ENCODE measurements at regions not wholly inside any gene's neighbourhood (a gene's known extent, or its start where the extent isn't known, plus 50 kb on each side); places are given as distances from the start of the nearest gene placed in this dataset.

- H3K9me3 ChIP-seq (ENCODE audit: control insufficient read depth, insufficient read depth, low read depth, low read length), result no peaks in the 10 kb centered on the region
- H3K4me3 ChIP-seq (ENCODE audit: low read depth in 2 of 2, low read length in 2 of 2), result no peak overlapping the region
- DNase-seq (ENCODE audit: low read depth, low spot score), result no peak
- no peaks in the 10 kb centered on the region for H3K4me1 ChIP-seq (ENCODE audit: control insufficient read depth, insufficient read depth, low read length)
- ATAC-seq, result no peak
- no peaks in the 10 kb centered on the region for H3K36me3 ChIP-seq (ENCODE audit: control insufficient read depth, insufficient read depth, low read length)
- in situ Hi-C loops (cut with HindIII; ENCODE audit: low pct_unique_long_range_greater_than_20kb, low sequenced_read_pairs) (no loop called here), intact Hi-C loops (cut with micrococcal nuclease; ENCODE audit: unreplicated experiment) (no loop called here)
- H3K27ac ChIP-seq (ENCODE audit: low read length), result no peak overlapping the region
- CTCF ChIA-PET, result no interaction called here
- TF ChIP-seq, protein P1, sequence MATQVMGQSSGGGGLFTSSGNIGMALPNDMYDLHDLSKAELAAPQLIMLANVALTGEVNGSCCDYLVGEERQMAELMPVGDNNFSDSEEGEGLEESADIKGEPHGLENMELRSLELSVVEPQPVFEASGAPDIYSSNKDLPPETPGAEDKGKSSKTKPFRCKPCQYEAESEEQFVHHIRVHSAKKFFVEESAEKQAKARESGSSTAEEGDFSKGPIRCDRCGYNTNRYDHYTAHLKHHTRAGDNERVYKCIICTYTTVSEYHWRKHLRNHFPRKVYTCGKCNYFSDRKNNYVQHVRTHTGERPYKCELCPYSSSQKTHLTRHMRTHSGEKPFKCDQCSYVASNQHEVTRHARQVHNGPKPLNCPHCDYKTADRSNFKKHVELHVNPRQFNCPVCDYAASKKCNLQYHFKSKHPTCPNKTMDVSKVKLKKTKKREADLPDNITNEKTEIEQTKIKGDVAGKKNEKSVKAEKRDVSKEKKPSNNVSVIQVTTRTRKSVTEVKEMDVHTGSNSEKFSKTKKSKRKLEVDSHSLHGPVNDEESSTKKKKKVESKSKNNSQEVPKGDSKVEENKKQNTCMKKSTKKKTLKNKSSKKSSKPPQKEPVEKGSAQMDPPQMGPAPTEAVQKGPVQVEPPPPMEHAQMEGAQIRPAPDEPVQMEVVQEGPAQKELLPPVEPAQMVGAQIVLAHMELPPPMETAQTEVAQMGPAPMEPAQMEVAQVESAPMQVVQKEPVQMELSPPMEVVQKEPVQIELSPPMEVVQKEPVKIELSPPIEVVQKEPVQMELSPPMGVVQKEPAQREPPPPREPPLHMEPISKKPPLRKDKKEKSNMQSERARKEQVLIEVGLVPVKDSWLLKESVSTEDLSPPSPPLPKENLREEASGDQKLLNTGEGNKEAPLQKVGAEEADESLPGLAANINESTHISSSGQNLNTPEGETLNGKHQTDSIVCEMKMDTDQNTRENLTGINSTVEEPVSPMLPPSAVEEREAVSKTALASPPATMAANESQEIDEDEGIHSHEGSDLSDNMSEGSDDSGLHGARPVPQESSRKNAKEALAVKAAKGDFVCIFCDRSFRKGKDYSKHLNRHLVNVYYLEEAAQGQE (IDR thresholded peaks at IDR 0.05; ENCODE audit: insufficient read depth in 1 of 2, low read depth in 2 of 2, low read length in 1 of 2), result no peak
- no peak for TF ChIP-seq TCF7L2 (IDR thresholded peaks at IDR 0.05; ENCODE audit: low read depth, low read length)
- no peak for TF ChIP-seq CTCF (IDR thresholded peaks at IDR 0.05)
- no peaks in the 10 kb centered on the region for H3K27me3 ChIP-seq (ENCODE audit: control insufficient read depth, insufficient read depth, low read length)
- POLR2A ChIA-PET, result no interaction called here
- BruUV-seq (replicated peaks), result no TSS peak
Observed at GRCh38 chr11:105328061-105328460, 188.5 kb upstream of the CARD18 start.

GRCh38 chr11:105324156-105324555 is 184.6 kb upstream of the CARD18 start:
- in situ Hi-C loops (cut with HindIII; ENCODE audit: low pct_unique_long_range_greater_than_20kb, low sequenced_read_pairs), result no loop called here
- H3K27me3 ChIP-seq (ENCODE audit: control insufficient read depth, insufficient read depth, low read length), result no peaks in the 10 kb centered on the region
- no peak for ATAC-seq
- no peak overlapping the region for H3K4me3 ChIP-seq (ENCODE audit: low read depth in 2 of 2, low read length in 2 of 2)
- H3K27ac ChIP-seq (ENCODE audit: low read length), result no peak overlapping the region
- intact Hi-C loops (cut with micrococcal nuclease; ENCODE audit: unreplicated experiment), result no loop called here
- no peaks in the 10 kb centered on the region for H3K9me3 ChIP-seq (ENCODE audit: control insufficient read depth, insufficient read depth, low read depth, low read length)
- no TSS peak for BruUV-seq (replicated peaks)
- no peaks in the 10 kb centered on the region for H3K4me1 ChIP-seq (ENCODE audit: control insufficient read depth, insufficient read depth, low read length)
- H3K36me3 ChIP-seq (ENCODE audit: control insufficient read depth, insufficient read depth, low read length), result no peaks in the 10 kb centered on the region
- DNase-seq (ENCODE audit: low read depth, low spot score), result no peak
- ChIA-PET POLR2A (no interaction called here), CTCF (no interaction called here)
- TF ChIP-seq, protein P1 (IDR thresholded peaks at IDR 0.05; ENCODE audit: insufficient read depth in 1 of 2, low read depth in 2 of 2, low read length in 1 of 2), result no peak
- TF ChIP-seq CTCF (IDR thresholded peaks at IDR 0.05) (no peak), SIN3A (IDR thresholded peaks at IDR 0.05; ENCODE audit: borderline replicate concordance, insufficient read depth, low read depth, low read length) (no peak), TCF7L2 (IDR thresholded peaks at IDR 0.05; ENCODE audit: low read depth, low read length) (no peak), POLR2AphosphoS5 (IDR thresholded peaks at IDR 0.05; ENCODE audit: low read depth, low read length) (no peak)
